SU-DHL-6 (cell line): ENCODE measurements at regions not wholly inside any gene's neighbourhood (a gene's known extent, or its start where the extent isn't known, plus 50 kb on each side); places are given as distances from the start of the nearest gene placed in this dataset.

Experiments used
- H2AFZ ChIP-seq: fragments of 200-600 bp; sonication (generic); 2 replicates; pipeline ENCODE4 v1.6.1; 2014; ENCODE audit warnings: low read depth, mild to moderate bottlenecking, moderate library complexity, mixed read lengths, antibody characterized with exemption, low read length; ENCODE audit not compliant: severe bottlenecking
- H3F3A ChIP-seq: fragments of 200-600 bp; shearing (Covaris generic); 2 replicates; pipeline ENCODE4 v1.6.0; 2016; ENCODE audit warnings: antibody characterized with exemption, mild to moderate bottlenecking; ENCODE audit not compliant: insufficient read depth
- H3K27ac ChIP-seq: fragments of 200-600 bp; sonication (generic); 2 replicates; pipeline ENCODE4 v1.5.1; 2016; ENCODE audit warnings: low read depth, mild to moderate bottlenecking, low read length, moderate library complexity, mixed read lengths
- H3K27me3 ChIP-seq: fragments of 200-600 bp; sonication (generic), shearing (Covaris generic); 2 replicates; pipeline ENCODE4 v1.6.0; 2014; ENCODE audit warnings: mild to moderate bottlenecking, low read length
- H3K36me3 ChIP-seq: fragments of 200-600 bp; sonication (generic); 2 replicates; pipeline ENCODE4 v1.6.1; 2014; ENCODE audit warnings: mild to moderate bottlenecking, low read length, mixed read lengths
- H3K4me2 ChIP-seq: fragments of 300-600, 200-600 bp; shearing (Covaris generic), sonication (generic); 2 replicates; pipeline ENCODE4 v1.6.0; 2014; ENCODE audit warnings: low read length, low read depth, mild to moderate bottlenecking; ENCODE audit not compliant: poor library complexity, severe bottlenecking
- H3K4me3 ChIP-seq: fragments of 200-600 bp; sonication (generic); 2 replicates; pipeline ENCODE4 v1.5.1; 2014; ENCODE audit warnings: antibody characterized with exemption, low read length, mild to moderate bottlenecking, mixed read lengths; ENCODE audit not compliant: insufficient read depth, poor library complexity, severe bottlenecking
- H3K79me2 ChIP-seq: fragments of 200-600 bp; sonication (generic); 2 replicates; pipeline ENCODE4 v1.6.1; 2014; ENCODE audit warnings: mild to moderate bottlenecking, low read length, moderate library complexity; ENCODE audit not compliant: insufficient read depth
- H3K9ac ChIP-seq: fragments of 200-600 bp; sonication (generic); 2 replicates; pipeline ENCODE4 v1.7.0; 2014; ENCODE audit warnings: mild to moderate bottlenecking, low read length
- H3K9me2 ChIP-seq: fragments of 200-600 bp; sonication (generic); replicated peaks from 2 replicates; pipeline ENCODE4 v1.6.1; 2014; ENCODE audit warnings: low read length; ENCODE audit not compliant: insufficient read depth
- H3K9me3 ChIP-seq: fragments of 200-600 bp; sonication (generic); 2 replicates; pipeline ENCODE4 v1.6.1; 2014; ENCODE audit warnings: low read length, mixed read lengths; ENCODE audit not compliant: insufficient read depth
- H4K20me1 ChIP-seq: fragments of 200-600 bp; sonication (generic); 2 replicates; pipeline ENCODE4 v1.6.1; 2014; ENCODE audit warnings: low read depth, mild to moderate bottlenecking, antibody characterized with exemption, low read length, moderate library complexity, mixed read lengths
- EZH2phosphoT487 ChIP-seq: fragments of 200-600 bp; sonication (generic), shearing (Covaris generic); conservative IDR thresholded peaks from 2 replicates; pipeline ENCODE4 v1.6.1; 2018; ENCODE audit warnings: mild to moderate bottlenecking, antibody characterized with exemption, low read length, moderate library complexity, mixed read lengths
- TF ChIP-seq, protein P1 (sequence below): fragments of 200-600 bp; sonication (generic); IDR thresholded peaks from one replicate; pipeline ENCODE4 v1.5.1; 2017; ENCODE audit warnings: antibody characterized with exemption, mild to moderate bottlenecking, low read length, moderate library complexity; ENCODE audit not compliant: insufficient read depth, poor library complexity, severe bottlenecking

DNA sequence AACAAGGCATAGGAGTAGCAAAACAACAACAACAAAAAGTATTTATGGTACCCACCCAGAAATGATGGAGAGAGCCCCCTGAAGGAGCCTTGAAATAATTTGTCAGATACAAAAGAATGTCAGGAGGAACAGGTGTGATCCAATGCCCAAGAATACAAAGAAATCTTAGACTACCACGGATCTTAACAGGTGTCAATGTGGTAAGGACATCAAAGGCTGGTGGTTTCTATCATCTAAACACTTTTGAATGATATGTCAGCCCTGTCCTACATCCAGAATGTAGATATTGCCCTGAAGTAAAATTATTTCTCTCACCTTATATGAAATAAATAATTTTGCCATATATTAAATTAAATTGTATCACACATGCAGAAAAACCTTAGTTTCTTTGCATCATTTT, 386.4 kb upstream of the ANO5 start:
- H3K27me3 ChIP-seq = no peaks in the 10 kb centered on the region
- no peaks in the 10 kb centered on the region for H3K79me2 ChIP-seq
- H3K9ac ChIP-seq = no peak overlapping the region
- H3K27ac ChIP-seq = no peak overlapping the region
- 0 out of 2 replicates have a peak, but pooled peaks cover 2% of the 10 kb centered on the region for H3K9me2 ChIP-seq
- H3K9me3 ChIP-seq = 0 out of 2 replicates have a peak, but pooled peaks cover 9% of the 10 kb centered on the region
- H3K36me3 ChIP-seq = no peaks in the 10 kb centered on the region
- no peak overlapping the region for H3K4me2 ChIP-seq
- TF ChIP-seq, protein P1, sequence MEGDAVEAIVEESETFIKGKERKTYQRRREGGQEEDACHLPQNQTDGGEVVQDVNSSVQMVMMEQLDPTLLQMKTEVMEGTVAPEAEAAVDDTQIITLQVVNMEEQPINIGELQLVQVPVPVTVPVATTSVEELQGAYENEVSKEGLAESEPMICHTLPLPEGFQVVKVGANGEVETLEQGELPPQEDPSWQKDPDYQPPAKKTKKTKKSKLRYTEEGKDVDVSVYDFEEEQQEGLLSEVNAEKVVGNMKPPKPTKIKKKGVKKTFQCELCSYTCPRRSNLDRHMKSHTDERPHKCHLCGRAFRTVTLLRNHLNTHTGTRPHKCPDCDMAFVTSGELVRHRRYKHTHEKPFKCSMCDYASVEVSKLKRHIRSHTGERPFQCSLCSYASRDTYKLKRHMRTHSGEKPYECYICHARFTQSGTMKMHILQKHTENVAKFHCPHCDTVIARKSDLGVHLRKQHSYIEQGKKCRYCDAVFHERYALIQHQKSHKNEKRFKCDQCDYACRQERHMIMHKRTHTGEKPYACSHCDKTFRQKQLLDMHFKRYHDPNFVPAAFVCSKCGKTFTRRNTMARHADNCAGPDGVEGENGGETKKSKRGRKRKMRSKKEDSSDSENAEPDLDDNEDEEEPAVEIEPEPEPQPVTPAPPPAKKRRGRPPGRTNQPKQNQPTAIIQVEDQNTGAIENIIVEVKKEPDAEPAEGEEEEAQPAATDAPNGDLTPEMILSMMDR = no peak
- TF ChIP-seq EZH2phosphoT487 = no peak
- H4K20me1 ChIP-seq = no peaks in the 10 kb centered on the region
- H3K4me3 ChIP-seq = no peak overlapping the region
- no peaks in the 10 kb centered on the region for H3F3A ChIP-seq
- no peak overlapping the region for H2AFZ ChIP-seq

DNA sequence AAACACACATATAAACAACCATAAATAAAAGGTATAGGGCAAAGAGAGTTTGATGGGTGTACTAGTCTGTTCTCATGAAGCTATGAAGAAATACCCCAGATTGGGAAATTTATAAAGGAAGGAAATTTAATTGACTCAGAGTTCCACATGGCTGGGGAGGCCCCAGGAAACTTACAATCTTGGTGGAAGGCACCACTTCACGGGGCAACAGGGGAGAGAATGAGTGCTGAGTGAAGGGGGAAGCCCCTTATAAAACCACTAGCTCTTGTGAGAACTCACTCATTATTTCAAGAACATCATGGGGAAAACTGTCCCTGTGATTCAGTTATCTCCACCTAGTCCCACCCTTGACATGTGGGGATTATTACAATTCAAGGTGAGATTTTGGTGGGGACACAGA, 385.9 kb upstream of the ANO5 start:
- Histone ChIP-seq H3F3A (no peaks in the 10 kb centered on the region), H2AFZ (no peak overlapping the region), H3K36me3 (no peaks in the 10 kb centered on the region), H3K27me3 (no peaks in the 10 kb centered on the region), H3K27ac (no peak overlapping the region), H3K9me3 (0 out of 2 replicates have a peak, but pooled peaks cover 9% of the 10 kb centered on the region), H3K79me2 (no peaks in the 10 kb centered on the region), H4K20me1 (no peaks in the 10 kb centered on the region), H3K9me2 (0 out of 2 replicates have a peak, but pooled peaks cover 2% of the 10 kb centered on the region), H3K4me3 (no peak overlapping the region), H3K9ac (no peak overlapping the region), H3K4me2 (no peak overlapping the region)
- TF ChIP-seq, protein P1 = no peak
- no peak for TF ChIP-seq EZH2phosphoT487

DNA sequence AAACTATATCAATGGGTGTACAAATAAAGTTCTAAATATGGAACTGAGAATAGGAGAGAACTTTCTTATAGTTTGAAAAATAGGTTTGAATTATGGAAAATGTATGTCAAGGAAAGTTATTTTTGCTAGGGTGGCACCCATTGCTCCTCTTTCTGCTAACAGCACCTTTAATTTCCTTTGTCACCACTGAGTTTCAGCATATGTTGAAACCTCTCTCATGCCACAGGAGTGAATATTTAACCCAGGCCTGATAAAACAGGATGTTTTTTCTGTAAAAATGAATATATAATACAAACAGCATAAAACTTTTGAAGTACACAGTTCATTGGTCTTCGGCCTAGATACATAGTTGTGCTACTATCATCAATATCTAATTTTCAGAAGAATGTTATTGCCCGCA, 385.5 kb upstream of the ANO5 start:
- Histone ChIP-seq H4K20me1 (no peaks in the 10 kb centered on the region), H3K27ac (no peak overlapping the region), H3K36me3 (no peaks in the 10 kb centered on the region), H3K79me2 (no peaks in the 10 kb centered on the region), H3K4me3 (no peak overlapping the region), H3K9me3 (0 out of 2 replicates have a peak, but pooled peaks cover 9% of the 10 kb centered on the region), H3K4me2 (no peak overlapping the region), H3F3A (no peaks in the 10 kb centered on the region), H3K27me3 (no peaks in the 10 kb centered on the region), H2AFZ (no peak overlapping the region), H3K9me2 (0 out of 2 replicates have a peak, but pooled peaks cover 2% of the 10 kb centered on the region), H3K9ac (no peak overlapping the region)
- TF ChIP-seq EZH2phosphoT487 = no peak
- TF ChIP-seq, protein P1 = no peak
